ENCODE measurements at regions not wholly inside any gene's neighbourhood (a gene's known extent, or its start where the extent isn't known, plus 50 kb on each side); places are given as distances from the start of the nearest gene placed in this dataset.
A peak's percentile ranks its signal among the peaks of the same experiment; 100 is the strongest.
"Not testable (repeated sequence)": the region's sequence is repeated elsewhere in the genome, so short reads cannot be mapped to it uniquely, and the experiment has no call there.

- DNase-seq (ENCODE audit: low read depth) = no peak
Measured at GRCh38 chr18:34942276-34942675, 98.9 kb upstream of the MAPRE2 start.

- DNase-seq (ENCODE audit: low read depth) = no peak
Measured at GRCh38 chr18:34942975-34943374, 98.2 kb upstream of the MAPRE2 start.

- DNase-seq (ENCODE audit: low read depth) = no peak
Measured at GRCh38 chr18:34943587-34943986, 97.6 kb upstream of the MAPRE2 start.

GRCh38 chr18:34947711-34948125, 93.5 kb upstream of the MAPRE2 start:
- DNase-seq (ENCODE audit: low read depth) = no peak

GRCh38 chr18:34951625-34952379, 89.4 kb upstream of the MAPRE2 start:
- DNase-seq (ENCODE audit: low read depth) = no peak

GRCh38 chr18:34953212-34953611, 88.0 kb upstream of the MAPRE2 start:
- no peak for DNase-seq (ENCODE audit: low read depth)

GRCh38 chr18:34955494-34955893, 85.7 kb upstream of the MAPRE2 start:
- DNase-seq (ENCODE audit: low read depth) = not testable (repeated sequence)

GRCh38 chr18:34956663-34957062, 84.5 kb upstream of the MAPRE2 start:
- DNase-seq (ENCODE audit: low read depth) = no peak

- no peak for DNase-seq (ENCODE audit: low read depth)
Measured at GRCh38 chr18:34957119-34957863, 83.9 kb upstream of the MAPRE2 start.

GRCh38 chr18:34957864-34958259, 83.4 kb upstream of the MAPRE2 start:
- DNase-seq (ENCODE audit: low read depth) = no peak

GRCh38 chr18:34959211-34959829, 81.9 kb upstream of the MAPRE2 start:
- DNase-seq (ENCODE audit: low read depth) = no peak

GRCh38 chr18:34959989-34960388, 81.2 kb upstream of the MAPRE2 start:
- DNase-seq (ENCODE audit: low read depth) = no peak

- no peak for DNase-seq (ENCODE audit: low read depth)
Measured at GRCh38 chr18:34965108-34965507, 76.1 kb upstream of the MAPRE2 start.

- no peak for DNase-seq (ENCODE audit: low read depth)
Measured at GRCh38 chr18:34965566-34965965, 75.6 kb upstream of the MAPRE2 start.

GRCh38 chr18:34970106-34970505, 71.1 kb upstream of the MAPRE2 start:
- no peak for DNase-seq (ENCODE audit: low read depth)

GRCh38 chr18:34971313-34971712, 69.9 kb upstream of the MAPRE2 start:
- no peak for DNase-seq (ENCODE audit: low read depth)

- no peak for DNase-seq (ENCODE audit: low read depth)
Measured at GRCh38 chr18:34972765-34973414, 68.3 kb upstream of the MAPRE2 start.

GRCh38 chr18:34976123-34976522, 65.1 kb upstream of the MAPRE2 start:
- DNase-seq (ENCODE audit: low read depth) = no peak

- DNase-seq (ENCODE audit: low read depth) = no peak
Measured at GRCh38 chr18:34976534-34976898, 64.7 kb upstream of the MAPRE2 start.

GRCh38 chr18:34976899-34977837, 64.0 kb upstream of the MAPRE2 start:
- DNase-seq (ENCODE audit: low read depth) = peak; percentile 72

- peak; percentile 22 for DNase-seq (ENCODE audit: low read depth)
Measured at GRCh38 chr18:34977838-34978532, 63.2 kb upstream of the MAPRE2 start.
